B cell (primary cell): ENCODE measurements at regions not wholly inside any gene's neighbourhood (a gene's known extent, or its start where the extent isn't known, plus 50 kb on each side); places are given as distances from the start of the nearest gene placed in this dataset.

Experiments used
- CTCF ChIP-seq: fragments of 200-600 bp; IDR thresholded peaks from one replicate; pipeline ENCODE4 v1.8.0; 2022; ENCODE audit warnings: antibody characterized with exemption, mild to moderate bottlenecking
- EZH2 ChIP-seq: IDR thresholded peaks from 2 replicates; pipeline ENCODE4 v1.6.1; 2012; ENCODE audit warnings: borderline replicate concordance, low read depth, mild to moderate bottlenecking, moderate library complexity, low read length; ENCODE audit not compliant: insufficient read depth, poor library complexity, severe bottlenecking

- TF ChIP-seq CTCF (no peak), EZH2 (no peak)
Measured at GRCh38 chr2:41087946-41088345, 636.1 kb upstream of the SLC8A1 start.
